IMR-90 (cell line): ENCODE measurements at regions not wholly inside any gene's neighbourhood (a gene's known extent, or its start where the extent isn't known, plus 50 kb on each side); places are given as distances from the start of the nearest gene placed in this dataset.

Source experiments
- ATAC-seq: fragments of 200-7000 bp; cut with Tn5 transposase; 2 replicates; pipeline ENCODE4 v1.9.1; 2020; ENCODE audit warnings: low read depth, mild to moderate bottlenecking, moderate library complexity
- BruUV-seq: library from RNA; stranded (reverse); fragments of 400-500 nt; replicated peaks from 2 replicates; lab custom pipeline; 2021; lab: Mats Ljungman, UMichigan
- CTCF ChIA-PET: fragments of 300-600 bp; formaldehyde crosslinking; extraction: SDS; loops from one replicate; lab custom pipeline; 2021; ENCODE audit warnings: antibody characterized with exemption; lab: Yijun Ruan, JAX
- POLR2A ChIA-PET: fragments of 300-600 bp; sonication (Branson Sonifier 250); formaldehyde crosslinking; loops from one replicate; lab custom pipeline; 2022; ENCODE audit warnings: antibody characterized with exemption; ENCODE audit not compliant: unreplicated experiment; lab: Charles Lee
- DNase-seq: peaks from one replicate; pipeline ENCODE4 v3.0.0; 2013
- H2AFZ ChIP-seq: replicated peaks from 2 replicates; pipeline ENCODE3; 2013; ENCODE audit warnings: low read length, mild to moderate bottlenecking; ENCODE audit not compliant: poor library complexity
- H2AK5ac ChIP-seq: 2 replicates; pipeline ENCODE4 v1.6.1; 2013; ENCODE audit warnings: low read depth, low read length, inconsistent platforms
- H2AK9ac ChIP-seq: replicated peaks from 2 replicates; pipeline ENCODE3; 2013; ENCODE audit warnings: mild to moderate bottlenecking, low read depth, low read length, moderate library complexity; ENCODE audit not compliant: poor library complexity
- H2BK120ac ChIP-seq: 2 replicates; pipeline ENCODE4 v1.6.1; 2013; ENCODE audit warnings: low read depth, low read length, inconsistent platforms
- H2BK15ac ChIP-seq: 3 replicates; pipeline ENCODE4 v1.6.1; 2013; ENCODE audit warnings: low read depth, low read length, inconsistent platforms
- H2BK20ac ChIP-seq: 2 replicates; pipeline ENCODE4 v1.6.1; 2013; ENCODE audit warnings: low read depth, mild to moderate bottlenecking, inconsistent platforms, low read length, moderate library complexity
- H2BK5ac ChIP-seq: 2 replicates; pipeline ENCODE4 v1.6.1; 2013; ENCODE audit warnings: mild to moderate bottlenecking, low read depth, low read length, inconsistent platforms; ENCODE audit not compliant: poor library complexity, severe bottlenecking
- H3K14ac ChIP-seq: replicated peaks from 2 replicates; pipeline ENCODE4 v1.6.1; 2013; ENCODE audit warnings: low read depth, low read length, inconsistent platforms
- H3K18ac ChIP-seq: 2 replicates; pipeline ENCODE4 v1.6.1; 2013; ENCODE audit warnings: low read depth, low read length, control low read depth
- H3K23ac ChIP-seq: 2 replicates; pipeline ENCODE4 v1.6.1; 2013; ENCODE audit warnings: low read depth, low read length, inconsistent platforms
- H3K27ac ChIP-seq: 2 replicates; pipeline ENCODE4 v1.5.1; 2013; ENCODE audit warnings: mild to moderate bottlenecking, control low read depth, low read length; ENCODE audit not compliant: insufficient read depth
- H3K27me3 ChIP-seq: 2 replicates; pipeline ENCODE4 v1.6.1; 2013; ENCODE audit warnings: low read length; ENCODE audit not compliant: control insufficient read depth, insufficient read depth
- H3K36me3 ChIP-seq: 2 replicates; pipeline ENCODE4 v1.6.1; 2013; ENCODE audit warnings: low read length, mixed read lengths; ENCODE audit not compliant: control insufficient read depth, insufficient read depth
- H3K4ac ChIP-seq: 2 replicates; pipeline ENCODE4 v1.6.1; 2013; ENCODE audit warnings: low read depth, low read length, inconsistent platforms
- H3K4me1 ChIP-seq: 2 replicates; pipeline ENCODE4 v1.6.1; 2013; ENCODE audit warnings: low read length, mixed read lengths; ENCODE audit not compliant: control insufficient read depth, insufficient read depth
- H3K4me2 ChIP-seq: 2 replicates; pipeline ENCODE4 v1.6.1; 2013; ENCODE audit warnings: low read depth, mild to moderate bottlenecking, control low read depth, low read length, moderate library complexity
- H3K4me3 ChIP-seq: 2 replicates; pipeline ENCODE4 v1.5.1; 2013; ENCODE audit warnings: low read depth, mild to moderate bottlenecking, control low read depth, low read length, moderate library complexity; ENCODE audit not compliant: insufficient read depth
- H3K56ac ChIP-seq: 2 replicates; pipeline ENCODE4 v1.6.1; 2013; ENCODE audit warnings: low read length, inconsistent platforms; ENCODE audit not compliant: insufficient read depth; ENCODE audit errors: extremely low read depth
- H3K79me1 ChIP-seq, 2 experiments: 2 replicates each; pipeline ENCODE4 v1.6.1; 2013; ENCODE audit warnings: low read length in 2 of 2, inconsistent platforms in 1 of 2, low read depth in 1 of 2
- H3K9ac ChIP-seq: 2 replicates; pipeline ENCODE4 v1.6.1; 2013; ENCODE audit warnings: low read depth, low read length, control low read depth
- H3K9me1 ChIP-seq: 2 replicates; pipeline ENCODE4 v1.6.1; 2013; ENCODE audit warnings: low read length, inconsistent platforms; ENCODE audit not compliant: insufficient read depth
- H3K9me3 ChIP-seq: 2 replicates; pipeline ENCODE4 v1.6.1; 2013; ENCODE audit warnings: low read length; ENCODE audit not compliant: control insufficient read depth, insufficient read depth
- H4K20me1 ChIP-seq: 2 replicates; pipeline ENCODE4 v1.6.1; 2013; ENCODE audit warnings: low read length, inconsistent platforms; ENCODE audit not compliant: insufficient read depth
- H4K5ac ChIP-seq: 2 replicates; pipeline ENCODE4 v1.6.1; 2013; ENCODE audit warnings: mild to moderate bottlenecking, low read depth, low read length, control low read depth
- H4K8ac ChIP-seq, 2 experiments: 2 replicates each; pipeline ENCODE4 v1.6.1; 2013; ENCODE audit warnings: low read depth in 2 of 2, low read length in 2 of 2, control low read depth in 1 of 2, inconsistent platforms in 1 of 2
- H4K91ac ChIP-seq: 2 replicates; pipeline ENCODE4 v1.6.1; 2013; ENCODE audit warnings: low read depth, low read length, inconsistent platforms; ENCODE audit not compliant: insufficient read depth
- BHLHE40 ChIP-seq: fragments of 150-350 bp; IDR thresholded peaks from 2 replicates; pipeline ENCODE4 v1.6.1; 2016; ENCODE audit warnings: mild to moderate bottlenecking, low read depth, low read length
- CEBPB ChIP-seq: IDR thresholded peaks from 2 replicates; pipeline ENCODE4 v1.6.1; 2012; ENCODE audit warnings: low read depth, low read length, improper control_type of control experiment
- CHD1 ChIP-seq: IDR thresholded peaks from 2 replicates; pipeline ENCODE4 v1.6.1; 2012; ENCODE audit warnings: low read depth, low read length, improper control_type of control experiment
- FOS ChIP-seq: fragments of 150-350 bp; IDR thresholded peaks from 2 replicates; pipeline ENCODE4 v1.6.1; 2016; ENCODE audit warnings: low read depth, low read length
- MAFK ChIP-seq: IDR thresholded peaks from 2 replicates; pipeline ENCODE4 v1.6.1; 2012; ENCODE audit warnings: low read depth, low read length, improper control_type of control experiment
- MAZ ChIP-seq: IDR thresholded peaks from 2 replicates; pipeline ENCODE4 v1.6.1; 2012; ENCODE audit warnings: low read depth, mild to moderate bottlenecking, low read length, improper control_type of control experiment, moderate library complexity, borderline replicate concordance
- MXI1 ChIP-seq: IDR thresholded peaks from 2 replicates; pipeline ENCODE4 v1.6.1; 2012; ENCODE audit warnings: low read depth, mild to moderate bottlenecking, low read length, moderate library complexity, borderline replicate concordance
- NFE2L2 ChIP-seq: fragments of 150-350 bp; IDR thresholded peaks from 2 replicates; pipeline ENCODE4 v1.6.1; 2016; ENCODE audit warnings: low read depth, mild to moderate bottlenecking, low read length
- POLR2A ChIP-seq: IDR thresholded peaks from 2 replicates; pipeline ENCODE4 v1.6.1; 2012; ENCODE audit warnings: mild to moderate bottlenecking, low read depth, low read length
- RAD21 ChIP-seq: IDR thresholded peaks from 2 replicates; pipeline ENCODE4 v1.6.1; 2012; ENCODE audit warnings: low read length, improper control_type of control experiment
- RCOR1 ChIP-seq: IDR thresholded peaks from 2 replicates; pipeline ENCODE4 v1.6.1; 2012; ENCODE audit warnings: mild to moderate bottlenecking, low read length, improper control_type of control experiment; ENCODE audit not compliant: insufficient replicate concordance
- RFX5 ChIP-seq: IDR thresholded peaks from 2 replicates; pipeline ENCODE4 v1.8.0; 2012; ENCODE audit warnings: low read depth, mild to moderate bottlenecking, low read length, moderate library complexity
- SMC3 ChIP-seq: fragments of 150-350 bp; IDR thresholded peaks from 2 replicates; pipeline ENCODE4 v1.6.1; 2016; ENCODE audit warnings: low read depth, mild to moderate bottlenecking, antibody characterized with exemption, low read length, moderate library complexity
- WGBS, 2 experiments: methylation state at CpG; one replicate each; pipeline versions ENCODE4 v1.1.5 to v1.1.7; 2013; ENCODE audit warnings: missing lambda C conversion rate in 2 of 2; ENCODE audit not compliant: insufficient read length in 1 of 2; ENCODE audit errors: extremely low coverage in 2 of 2; 5-methylcytosine and 5-hydroxymethylcytosine counted together
- dilution Hi-C: fragments of 300-500 bp; cut with HindIII; formaldehyde crosslinking; loops from one replicate; pipeline ENCODE4 v1.14.3; 2018; ENCODE audit warnings: low sequenced_read_pairs; ENCODE audit not compliant: unreplicated experiment
- in situ Hi-C: fragments of 300-500 bp; cut with MboI; formaldehyde crosslinking; loops from 3 replicates; pipeline ENCODE4 v1.14.3; 2019; ENCODE audit warnings: low sequenced_read_pairs, inconsistent platforms, mixed read lengths
- intact Hi-C: fragments of 100-400 bp; cut with micrococcal nuclease; formaldehyde crosslinking; loops from 2 replicates; pipeline ENCODE4 v1.10.0; 2022
- TF ChIP-seq, protein P1 (sequence below): fragments of 150-350 bp; IDR thresholded peaks from 2 replicates; pipeline ENCODE4 v1.6.1; 2017; ENCODE audit warnings: mild to moderate bottlenecking, antibody characterized with exemption, low read length, low read depth
- TF ChIP-seq, protein P2 (sequence below): fragments of 150-350 bp; IDR thresholded peaks from 2 replicates; pipeline ENCODE4 v1.6.1; 2016; ENCODE audit warnings: low read depth, mild to moderate bottlenecking, low read length, moderate library complexity, borderline replicate concordance
- TF ChIP-seq, protein P3 (sequence below): conservative IDR thresholded peaks from 2 replicates; pipeline ENCODE4 v1.5.1; 2012; ENCODE audit warnings: mild to moderate bottlenecking, low read depth, low read length, improper control_type of control experiment

DNA sequence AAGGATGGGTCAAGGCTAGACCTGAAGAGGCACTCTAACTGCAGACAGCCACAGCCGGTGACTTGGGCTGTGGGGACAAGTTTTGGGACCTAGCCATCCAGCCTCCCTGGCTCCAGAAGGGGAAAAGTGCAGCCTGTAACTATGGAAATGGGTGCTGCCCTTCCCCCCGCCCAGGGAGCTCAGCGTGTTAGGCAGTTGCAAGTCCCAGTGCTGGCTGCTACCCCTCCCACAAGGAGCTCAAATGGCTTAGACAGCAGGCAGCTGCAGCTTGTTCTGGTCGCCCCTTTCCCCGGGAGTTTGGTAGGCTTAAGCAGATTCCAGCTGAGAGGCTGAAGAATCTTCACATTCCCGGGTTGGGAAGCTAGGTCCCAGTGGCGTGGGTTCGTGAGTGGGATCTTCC lies 162.6 kb downstream of the FAM83B start:
- Histone ChIP-seq H2BK5ac (no peak overlapping the region), H3K27ac (no peak overlapping the region), H2BK120ac (no peak overlapping the region), H3K9me3 (no peaks in the 10 kb centered on the region), H3K27me3 (no peaks in the 10 kb centered on the region), H3K4ac (no peak overlapping the region), H2AK5ac (no peak overlapping the region), H2BK15ac (no peak overlapping the region), H2BK20ac (no peak overlapping the region), H2AK9ac (no peak overlapping the region), H3K36me3 (no peaks in the 10 kb centered on the region), H4K5ac (no peak overlapping the region), H4K91ac (no peak overlapping the region), H3K56ac (no peak overlapping the region), H4K20me1 (no peaks in the 10 kb centered on the region), H3K79me1 (no peaks in the 10 kb centered on the region), H3K4me3 (no peak overlapping the region), H4K8ac (no peak overlapping the region), H3K9me1 (no peaks in the 10 kb centered on the region), H3K14ac (no peak overlapping the region), H3K23ac (no peak overlapping the region), H3K18ac (no peak overlapping the region), H3K9ac (no peak overlapping the region), H2AFZ (no peak overlapping the region), H3K4me2 (no peak overlapping the region), H3K4me1 (no peaks in the 10 kb centered on the region)
- in situ Hi-C loops, result no loop called here
- ATAC-seq, result no peak; the same call in 1 of the 2 replicates
- POLR2A ChIA-PET, result no interaction called here
- no CpG with 5 or more reads among the region's 8 CpGs for WGBS, 2 experiments
- DNase-seq, result no peak
- TF ChIP-seq CHD1 (no peak), RAD21 (no peak), SMC3 (no peak), CEBPB (no peak), FOS (no peak), NFE2L2 (no peak), MAZ (no peak), MAFK (no peak), RFX5 (no peak), BHLHE40 (no peak), POLR2A (no peak), RCOR1 (no peak), MXI1 (no peak)
- TF ChIP-seq, protein P1, sequence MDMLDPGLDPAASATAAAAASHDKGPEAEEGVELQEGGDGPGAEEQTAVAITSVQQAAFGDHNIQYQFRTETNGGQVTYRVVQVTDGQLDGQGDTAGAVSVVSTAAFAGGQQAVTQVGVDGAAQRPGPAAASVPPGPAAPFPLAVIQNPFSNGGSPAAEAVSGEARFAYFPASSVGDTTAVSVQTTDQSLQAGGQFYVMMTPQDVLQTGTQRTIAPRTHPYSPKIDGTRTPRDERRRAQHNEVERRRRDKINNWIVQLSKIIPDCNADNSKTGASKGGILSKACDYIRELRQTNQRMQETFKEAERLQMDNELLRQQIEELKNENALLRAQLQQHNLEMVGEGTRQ, result no peak
- TF ChIP-seq, protein P2, sequence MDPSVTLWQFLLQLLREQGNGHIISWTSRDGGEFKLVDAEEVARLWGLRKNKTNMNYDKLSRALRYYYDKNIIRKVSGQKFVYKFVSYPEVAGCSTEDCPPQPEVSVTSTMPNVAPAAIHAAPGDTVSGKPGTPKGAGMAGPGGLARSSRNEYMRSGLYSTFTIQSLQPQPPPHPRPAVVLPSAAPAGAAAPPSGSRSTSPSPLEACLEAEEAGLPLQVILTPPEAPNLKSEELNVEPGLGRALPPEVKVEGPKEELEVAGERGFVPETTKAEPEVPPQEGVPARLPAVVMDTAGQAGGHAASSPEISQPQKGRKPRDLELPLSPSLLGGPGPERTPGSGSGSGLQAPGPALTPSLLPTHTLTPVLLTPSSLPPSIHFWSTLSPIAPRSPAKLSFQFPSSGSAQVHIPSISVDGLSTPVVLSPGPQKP, result no peak
- TF ChIP-seq, protein P3, sequence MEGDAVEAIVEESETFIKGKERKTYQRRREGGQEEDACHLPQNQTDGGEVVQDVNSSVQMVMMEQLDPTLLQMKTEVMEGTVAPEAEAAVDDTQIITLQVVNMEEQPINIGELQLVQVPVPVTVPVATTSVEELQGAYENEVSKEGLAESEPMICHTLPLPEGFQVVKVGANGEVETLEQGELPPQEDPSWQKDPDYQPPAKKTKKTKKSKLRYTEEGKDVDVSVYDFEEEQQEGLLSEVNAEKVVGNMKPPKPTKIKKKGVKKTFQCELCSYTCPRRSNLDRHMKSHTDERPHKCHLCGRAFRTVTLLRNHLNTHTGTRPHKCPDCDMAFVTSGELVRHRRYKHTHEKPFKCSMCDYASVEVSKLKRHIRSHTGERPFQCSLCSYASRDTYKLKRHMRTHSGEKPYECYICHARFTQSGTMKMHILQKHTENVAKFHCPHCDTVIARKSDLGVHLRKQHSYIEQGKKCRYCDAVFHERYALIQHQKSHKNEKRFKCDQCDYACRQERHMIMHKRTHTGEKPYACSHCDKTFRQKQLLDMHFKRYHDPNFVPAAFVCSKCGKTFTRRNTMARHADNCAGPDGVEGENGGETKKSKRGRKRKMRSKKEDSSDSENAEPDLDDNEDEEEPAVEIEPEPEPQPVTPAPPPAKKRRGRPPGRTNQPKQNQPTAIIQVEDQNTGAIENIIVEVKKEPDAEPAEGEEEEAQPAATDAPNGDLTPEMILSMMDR, result no peak
- intact Hi-C loops, result no loop called here
- CTCF ChIA-PET, result no interaction called here
- dilution Hi-C loops, result no loop called here
- no TSS peak for BruUV-seq
